IMR-90 (cell line): ENCODE measurements at regions not wholly inside any gene's neighbourhood (a gene's known extent, or its start where the extent isn't known, plus 50 kb on each side); places are given as distances from the start of the nearest gene placed in this dataset.

Experiments used
- ATAC-seq: fragments of 200-7000 bp; cut with Tn5 transposase; 2 replicates; pipeline ENCODE4 v1.9.1; 2020; ENCODE audit warnings: low read depth, mild to moderate bottlenecking, moderate library complexity
- BruUV-seq: library from RNA; stranded (reverse); fragments of 400-500 nt; replicated peaks from 2 replicates; lab custom pipeline; 2021; lab: Mats Ljungman, UMichigan
- CTCF ChIA-PET: fragments of 300-600 bp; formaldehyde crosslinking; extraction: SDS; loops from one replicate; lab custom pipeline; 2021; ENCODE audit warnings: antibody characterized with exemption; lab: Yijun Ruan, JAX
- POLR2A ChIA-PET: fragments of 300-600 bp; sonication (Branson Sonifier 250); formaldehyde crosslinking; loops from one replicate; lab custom pipeline; 2022; ENCODE audit warnings: antibody characterized with exemption; ENCODE audit not compliant: unreplicated experiment; lab: Charles Lee
- DNase-seq: peaks from one replicate; pipeline ENCODE4 v3.0.0; 2013
- H2AFZ ChIP-seq: replicated peaks from 2 replicates; pipeline ENCODE3; 2013; ENCODE audit warnings: low read length, mild to moderate bottlenecking; ENCODE audit not compliant: poor library complexity
- H2AK5ac ChIP-seq: 2 replicates; pipeline ENCODE4 v1.6.1; 2013; ENCODE audit warnings: low read depth, low read length, inconsistent platforms
- H2AK9ac ChIP-seq: replicated peaks from 2 replicates; pipeline ENCODE3; 2013; ENCODE audit warnings: mild to moderate bottlenecking, low read depth, low read length, moderate library complexity; ENCODE audit not compliant: poor library complexity
- H2BK120ac ChIP-seq: 2 replicates; pipeline ENCODE4 v1.6.1; 2013; ENCODE audit warnings: low read depth, low read length, inconsistent platforms
- H2BK15ac ChIP-seq: 3 replicates; pipeline ENCODE4 v1.6.1; 2013; ENCODE audit warnings: low read depth, low read length, inconsistent platforms
- H2BK20ac ChIP-seq: 2 replicates; pipeline ENCODE4 v1.6.1; 2013; ENCODE audit warnings: low read depth, mild to moderate bottlenecking, inconsistent platforms, low read length, moderate library complexity
- H2BK5ac ChIP-seq: 2 replicates; pipeline ENCODE4 v1.6.1; 2013; ENCODE audit warnings: mild to moderate bottlenecking, low read depth, low read length, inconsistent platforms; ENCODE audit not compliant: poor library complexity, severe bottlenecking
- H3K14ac ChIP-seq: replicated peaks from 2 replicates; pipeline ENCODE4 v1.6.1; 2013; ENCODE audit warnings: low read depth, low read length, inconsistent platforms
- H3K18ac ChIP-seq: 2 replicates; pipeline ENCODE4 v1.6.1; 2013; ENCODE audit warnings: low read depth, low read length, control low read depth
- H3K23ac ChIP-seq: 2 replicates; pipeline ENCODE4 v1.6.1; 2013; ENCODE audit warnings: low read depth, low read length, inconsistent platforms
- H3K27ac ChIP-seq: 2 replicates; pipeline ENCODE4 v1.5.1; 2013; ENCODE audit warnings: mild to moderate bottlenecking, control low read depth, low read length; ENCODE audit not compliant: insufficient read depth
- H3K27me3 ChIP-seq: 2 replicates; pipeline ENCODE4 v1.6.1; 2013; ENCODE audit warnings: low read length; ENCODE audit not compliant: control insufficient read depth, insufficient read depth
- H3K36me3 ChIP-seq: 2 replicates; pipeline ENCODE4 v1.6.1; 2013; ENCODE audit warnings: low read length, mixed read lengths; ENCODE audit not compliant: control insufficient read depth, insufficient read depth
- H3K4ac ChIP-seq: 2 replicates; pipeline ENCODE4 v1.6.1; 2013; ENCODE audit warnings: low read depth, low read length, inconsistent platforms
- H3K4me1 ChIP-seq: 2 replicates; pipeline ENCODE4 v1.6.1; 2013; ENCODE audit warnings: low read length, mixed read lengths; ENCODE audit not compliant: control insufficient read depth, insufficient read depth
- H3K4me2 ChIP-seq: 2 replicates; pipeline ENCODE4 v1.6.1; 2013; ENCODE audit warnings: low read depth, mild to moderate bottlenecking, control low read depth, low read length, moderate library complexity
- H3K4me3 ChIP-seq: 2 replicates; pipeline ENCODE4 v1.5.1; 2013; ENCODE audit warnings: low read depth, mild to moderate bottlenecking, control low read depth, low read length, moderate library complexity; ENCODE audit not compliant: insufficient read depth
- H3K56ac ChIP-seq: 2 replicates; pipeline ENCODE4 v1.6.1; 2013; ENCODE audit warnings: low read length, inconsistent platforms; ENCODE audit not compliant: insufficient read depth; ENCODE audit errors: extremely low read depth
- H3K79me1 ChIP-seq, 2 experiments: 2 replicates each; pipeline ENCODE4 v1.6.1; 2013; ENCODE audit warnings: low read length in 2 of 2, inconsistent platforms in 1 of 2, low read depth in 1 of 2
- H3K9ac ChIP-seq: 2 replicates; pipeline ENCODE4 v1.6.1; 2013; ENCODE audit warnings: low read depth, low read length, control low read depth
- H3K9me1 ChIP-seq: 2 replicates; pipeline ENCODE4 v1.6.1; 2013; ENCODE audit warnings: low read length, inconsistent platforms; ENCODE audit not compliant: insufficient read depth
- H3K9me3 ChIP-seq: 2 replicates; pipeline ENCODE4 v1.6.1; 2013; ENCODE audit warnings: low read length; ENCODE audit not compliant: control insufficient read depth, insufficient read depth
- H4K20me1 ChIP-seq: 2 replicates; pipeline ENCODE4 v1.6.1; 2013; ENCODE audit warnings: low read length, inconsistent platforms; ENCODE audit not compliant: insufficient read depth
- H4K5ac ChIP-seq: 2 replicates; pipeline ENCODE4 v1.6.1; 2013; ENCODE audit warnings: mild to moderate bottlenecking, low read depth, low read length, control low read depth
- H4K8ac ChIP-seq, 2 experiments: 2 replicates each; pipeline ENCODE4 v1.6.1; 2013; ENCODE audit warnings: low read depth in 2 of 2, low read length in 2 of 2, control low read depth in 1 of 2, inconsistent platforms in 1 of 2
- H4K91ac ChIP-seq: 2 replicates; pipeline ENCODE4 v1.6.1; 2013; ENCODE audit warnings: low read depth, low read length, inconsistent platforms; ENCODE audit not compliant: insufficient read depth
- BHLHE40 ChIP-seq: fragments of 150-350 bp; IDR thresholded peaks from 2 replicates; pipeline ENCODE4 v1.6.1; 2016; ENCODE audit warnings: mild to moderate bottlenecking, low read depth, low read length
- CEBPB ChIP-seq: IDR thresholded peaks from 2 replicates; pipeline ENCODE4 v1.6.1; 2012; ENCODE audit warnings: low read depth, low read length, improper control_type of control experiment
- CHD1 ChIP-seq: IDR thresholded peaks from 2 replicates; pipeline ENCODE4 v1.6.1; 2012; ENCODE audit warnings: low read depth, low read length, improper control_type of control experiment
- FOS ChIP-seq: fragments of 150-350 bp; IDR thresholded peaks from 2 replicates; pipeline ENCODE4 v1.6.1; 2016; ENCODE audit warnings: low read depth, low read length
- MAFK ChIP-seq: IDR thresholded peaks from 2 replicates; pipeline ENCODE4 v1.6.1; 2012; ENCODE audit warnings: low read depth, low read length, improper control_type of control experiment
- MAZ ChIP-seq: IDR thresholded peaks from 2 replicates; pipeline ENCODE4 v1.6.1; 2012; ENCODE audit warnings: low read depth, mild to moderate bottlenecking, low read length, improper control_type of control experiment, moderate library complexity, borderline replicate concordance
- MXI1 ChIP-seq: IDR thresholded peaks from 2 replicates; pipeline ENCODE4 v1.6.1; 2012; ENCODE audit warnings: low read depth, mild to moderate bottlenecking, low read length, moderate library complexity, borderline replicate concordance
- NFE2L2 ChIP-seq: fragments of 150-350 bp; IDR thresholded peaks from 2 replicates; pipeline ENCODE4 v1.6.1; 2016; ENCODE audit warnings: low read depth, mild to moderate bottlenecking, low read length
- POLR2A ChIP-seq: IDR thresholded peaks from 2 replicates; pipeline ENCODE4 v1.6.1; 2012; ENCODE audit warnings: mild to moderate bottlenecking, low read depth, low read length
- RAD21 ChIP-seq: IDR thresholded peaks from 2 replicates; pipeline ENCODE4 v1.6.1; 2012; ENCODE audit warnings: low read length, improper control_type of control experiment
- RCOR1 ChIP-seq: IDR thresholded peaks from 2 replicates; pipeline ENCODE4 v1.6.1; 2012; ENCODE audit warnings: mild to moderate bottlenecking, low read length, improper control_type of control experiment; ENCODE audit not compliant: insufficient replicate concordance
- RFX5 ChIP-seq: IDR thresholded peaks from 2 replicates; pipeline ENCODE4 v1.8.0; 2012; ENCODE audit warnings: low read depth, mild to moderate bottlenecking, low read length, moderate library complexity
- SMC3 ChIP-seq: fragments of 150-350 bp; IDR thresholded peaks from 2 replicates; pipeline ENCODE4 v1.6.1; 2016; ENCODE audit warnings: low read depth, mild to moderate bottlenecking, antibody characterized with exemption, low read length, moderate library complexity
- WGBS, 2 experiments: methylation state at CpG; one replicate each; pipeline versions ENCODE4 v1.1.5 to v1.1.7; 2013; ENCODE audit warnings: missing lambda C conversion rate in 2 of 2; ENCODE audit not compliant: insufficient read length in 1 of 2; ENCODE audit errors: extremely low coverage in 2 of 2; 5-methylcytosine and 5-hydroxymethylcytosine counted together
- dilution Hi-C: fragments of 300-500 bp; cut with HindIII; formaldehyde crosslinking; loops from one replicate; pipeline ENCODE4 v1.14.3; 2018; ENCODE audit warnings: low sequenced_read_pairs; ENCODE audit not compliant: unreplicated experiment
- in situ Hi-C: fragments of 300-500 bp; cut with MboI; formaldehyde crosslinking; loops from 3 replicates; pipeline ENCODE4 v1.14.3; 2019; ENCODE audit warnings: low sequenced_read_pairs, inconsistent platforms, mixed read lengths
- intact Hi-C: fragments of 100-400 bp; cut with micrococcal nuclease; formaldehyde crosslinking; loops from 2 replicates; pipeline ENCODE4 v1.10.0; 2022
- TF ChIP-seq, protein P1 (sequence below): fragments of 150-350 bp; IDR thresholded peaks from 2 replicates; pipeline ENCODE4 v1.6.1; 2016; ENCODE audit warnings: low read depth, mild to moderate bottlenecking, low read length, moderate library complexity, borderline replicate concordance
- TF ChIP-seq, protein P2 (sequence below): fragments of 150-350 bp; IDR thresholded peaks from 2 replicates; pipeline ENCODE4 v1.6.1; 2017; ENCODE audit warnings: mild to moderate bottlenecking, antibody characterized with exemption, low read length, low read depth
- TF ChIP-seq, protein P3 (sequence below): conservative IDR thresholded peaks from 2 replicates; pipeline ENCODE4 v1.5.1; 2012; ENCODE audit warnings: mild to moderate bottlenecking, low read depth, low read length, improper control_type of control experiment

DNA sequence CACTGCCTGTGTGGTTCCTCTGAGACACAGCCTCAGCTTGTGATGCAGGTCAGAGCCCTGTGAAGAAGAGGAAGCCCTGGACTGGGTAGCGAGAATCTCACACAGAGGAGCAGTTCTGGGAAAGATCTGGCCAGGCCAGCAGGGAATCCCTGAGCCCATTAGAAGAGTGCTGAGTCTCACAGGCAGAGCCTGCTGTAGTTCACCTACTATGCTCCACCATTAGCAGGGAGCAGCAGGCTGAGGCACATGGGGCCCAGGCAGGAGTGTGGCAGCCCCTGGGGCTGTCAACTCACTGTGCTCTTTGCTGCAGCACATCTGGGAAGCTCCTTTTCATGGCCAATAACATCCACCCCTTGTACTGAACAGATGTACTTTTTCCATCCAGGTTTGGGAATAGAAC is 146.8 kb upstream of the B3GAT2 start:
- in situ Hi-C loops (no loop called here), dilution Hi-C loops (no loop called here), intact Hi-C loops (no loop called here)
- no peak overlapping the region for H4K5ac ChIP-seq
- no peak overlapping the region for H3K27ac ChIP-seq
- no peak for ATAC-seq
- WGBS, 2 experiments: no CpG with 5 or more reads among the region's 1 CpG
- no peak overlapping the region for H3K14ac ChIP-seq
- H2AFZ ChIP-seq: no peak overlapping the region
- no peak overlapping the region for H3K56ac ChIP-seq
- no peak overlapping the region for H3K18ac ChIP-seq
- H2BK20ac ChIP-seq: no peak overlapping the region
- no peaks in the 10 kb centered on the region for H3K79me1 ChIP-seq
- H3K4me1 ChIP-seq: no peaks in the 10 kb centered on the region; the same call in 1 of the 2 replicates
- H3K4ac ChIP-seq: no peak overlapping the region
- ChIA-PET POLR2A (no interaction called here), CTCF (no interaction called here)
- no peaks in the 10 kb centered on the region for H3K9me1 ChIP-seq
- no peak overlapping the region for H4K8ac ChIP-seq
- TF ChIP-seq, protein P1, sequence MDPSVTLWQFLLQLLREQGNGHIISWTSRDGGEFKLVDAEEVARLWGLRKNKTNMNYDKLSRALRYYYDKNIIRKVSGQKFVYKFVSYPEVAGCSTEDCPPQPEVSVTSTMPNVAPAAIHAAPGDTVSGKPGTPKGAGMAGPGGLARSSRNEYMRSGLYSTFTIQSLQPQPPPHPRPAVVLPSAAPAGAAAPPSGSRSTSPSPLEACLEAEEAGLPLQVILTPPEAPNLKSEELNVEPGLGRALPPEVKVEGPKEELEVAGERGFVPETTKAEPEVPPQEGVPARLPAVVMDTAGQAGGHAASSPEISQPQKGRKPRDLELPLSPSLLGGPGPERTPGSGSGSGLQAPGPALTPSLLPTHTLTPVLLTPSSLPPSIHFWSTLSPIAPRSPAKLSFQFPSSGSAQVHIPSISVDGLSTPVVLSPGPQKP: no peak
- no peak for TF ChIP-seq CHD1
- TF ChIP-seq POLR2A: no peak
- TF ChIP-seq, protein P2, sequence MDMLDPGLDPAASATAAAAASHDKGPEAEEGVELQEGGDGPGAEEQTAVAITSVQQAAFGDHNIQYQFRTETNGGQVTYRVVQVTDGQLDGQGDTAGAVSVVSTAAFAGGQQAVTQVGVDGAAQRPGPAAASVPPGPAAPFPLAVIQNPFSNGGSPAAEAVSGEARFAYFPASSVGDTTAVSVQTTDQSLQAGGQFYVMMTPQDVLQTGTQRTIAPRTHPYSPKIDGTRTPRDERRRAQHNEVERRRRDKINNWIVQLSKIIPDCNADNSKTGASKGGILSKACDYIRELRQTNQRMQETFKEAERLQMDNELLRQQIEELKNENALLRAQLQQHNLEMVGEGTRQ: no peak
- no peak for TF ChIP-seq SMC3
- no peak for TF ChIP-seq RFX5
- no peak for TF ChIP-seq BHLHE40
- no peak for TF ChIP-seq MXI1
- no peak for TF ChIP-seq RAD21
- no peak for TF ChIP-seq MAFK
- TF ChIP-seq, protein P3, sequence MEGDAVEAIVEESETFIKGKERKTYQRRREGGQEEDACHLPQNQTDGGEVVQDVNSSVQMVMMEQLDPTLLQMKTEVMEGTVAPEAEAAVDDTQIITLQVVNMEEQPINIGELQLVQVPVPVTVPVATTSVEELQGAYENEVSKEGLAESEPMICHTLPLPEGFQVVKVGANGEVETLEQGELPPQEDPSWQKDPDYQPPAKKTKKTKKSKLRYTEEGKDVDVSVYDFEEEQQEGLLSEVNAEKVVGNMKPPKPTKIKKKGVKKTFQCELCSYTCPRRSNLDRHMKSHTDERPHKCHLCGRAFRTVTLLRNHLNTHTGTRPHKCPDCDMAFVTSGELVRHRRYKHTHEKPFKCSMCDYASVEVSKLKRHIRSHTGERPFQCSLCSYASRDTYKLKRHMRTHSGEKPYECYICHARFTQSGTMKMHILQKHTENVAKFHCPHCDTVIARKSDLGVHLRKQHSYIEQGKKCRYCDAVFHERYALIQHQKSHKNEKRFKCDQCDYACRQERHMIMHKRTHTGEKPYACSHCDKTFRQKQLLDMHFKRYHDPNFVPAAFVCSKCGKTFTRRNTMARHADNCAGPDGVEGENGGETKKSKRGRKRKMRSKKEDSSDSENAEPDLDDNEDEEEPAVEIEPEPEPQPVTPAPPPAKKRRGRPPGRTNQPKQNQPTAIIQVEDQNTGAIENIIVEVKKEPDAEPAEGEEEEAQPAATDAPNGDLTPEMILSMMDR: no peak
- no peak for TF ChIP-seq CEBPB
- no peak for TF ChIP-seq NFE2L2
- no peak for TF ChIP-seq FOS
- no peak for TF ChIP-seq MAZ
- no peak for TF ChIP-seq RCOR1
- H2BK5ac ChIP-seq: no peak overlapping the region
- H3K9ac ChIP-seq: no peak overlapping the region
- no peak overlapping the region for H4K91ac ChIP-seq
- no peak overlapping the region for H3K4me2 ChIP-seq
- H3K4me3 ChIP-seq: no peak overlapping the region
- H3K27me3 ChIP-seq: peaks cover 8% of the 10 kb centered on the region
- no peak overlapping the region for H2AK9ac ChIP-seq
- H2AK5ac ChIP-seq: no peak overlapping the region
- no peaks in the 10 kb centered on the region for H4K20me1 ChIP-seq
- H2BK15ac ChIP-seq: no peak overlapping the region
- no peak for DNase-seq
- no TSS peak for BruUV-seq
- no peaks in the 10 kb centered on the region for H3K36me3 ChIP-seq
- H2BK120ac ChIP-seq: no peak overlapping the region
- H3K9me3 ChIP-seq: no peaks in the 10 kb centered on the region
- H3K23ac ChIP-seq: no peak overlapping the region
